BE2C (cell line): ENCODE measurements at regions not wholly inside any gene's neighbourhood (a gene's known extent, or its start where the extent isn't known, plus 50 kb on each side); places are given as distances from the start of the nearest gene placed in this dataset.

Experiments used
- DNase-seq: peaks from one replicate; pipeline ENCODE4 v3.0.0-alpha.2; 2020
- H3K27me3 ChIP-seq: fragments of 250-450 bp; sonication (Bioruptor Pico); 2 replicates; pipeline ENCODE4 v1.5.1; 2020; ENCODE audit warnings: mild to moderate bottlenecking
- H3K36me3 ChIP-seq: fragments of 250-450 bp; sonication (Bioruptor Pico); 2 replicates; pipeline ENCODE4 v1.5.1; 2020; ENCODE audit warnings: mild to moderate bottlenecking
- H3K4me1 ChIP-seq: fragments of 250-450 bp; sonication (Bioruptor Pico); 2 replicates; pipeline ENCODE4 v1.5.1; 2020
- H3K4me3 ChIP-seq: 2 replicates; pipeline ENCODE4 v1.5.1; 2011; ENCODE audit warnings: low read depth, low read length
- H3K9me3 ChIP-seq: fragments of 250-450 bp; sonication (Bioruptor Pico); 2 replicates; pipeline ENCODE4 v1.5.1; 2020
- TF ChIP-seq, protein P1 (sequence below): IDR thresholded peaks from 2 replicates; pipeline ENCODE4 v1.5.1; 2012; ENCODE audit warnings: mild to moderate bottlenecking, low read depth, low read length

GRCh38 chr5:84642324-84642723 lies 257.6 kb upstream of the EDIL3 start:
- DNase-seq: no peak
- Histone ChIP-seq H3K36me3 (no peaks in the 10 kb centered on the region), H3K27me3 (no peaks in the 10 kb centered on the region), H3K9me3 (no peaks in the 10 kb centered on the region), H3K4me1 (no peaks in the 10 kb centered on the region), H3K4me3 (no peak overlapping the region)
- TF ChIP-seq, protein P1, sequence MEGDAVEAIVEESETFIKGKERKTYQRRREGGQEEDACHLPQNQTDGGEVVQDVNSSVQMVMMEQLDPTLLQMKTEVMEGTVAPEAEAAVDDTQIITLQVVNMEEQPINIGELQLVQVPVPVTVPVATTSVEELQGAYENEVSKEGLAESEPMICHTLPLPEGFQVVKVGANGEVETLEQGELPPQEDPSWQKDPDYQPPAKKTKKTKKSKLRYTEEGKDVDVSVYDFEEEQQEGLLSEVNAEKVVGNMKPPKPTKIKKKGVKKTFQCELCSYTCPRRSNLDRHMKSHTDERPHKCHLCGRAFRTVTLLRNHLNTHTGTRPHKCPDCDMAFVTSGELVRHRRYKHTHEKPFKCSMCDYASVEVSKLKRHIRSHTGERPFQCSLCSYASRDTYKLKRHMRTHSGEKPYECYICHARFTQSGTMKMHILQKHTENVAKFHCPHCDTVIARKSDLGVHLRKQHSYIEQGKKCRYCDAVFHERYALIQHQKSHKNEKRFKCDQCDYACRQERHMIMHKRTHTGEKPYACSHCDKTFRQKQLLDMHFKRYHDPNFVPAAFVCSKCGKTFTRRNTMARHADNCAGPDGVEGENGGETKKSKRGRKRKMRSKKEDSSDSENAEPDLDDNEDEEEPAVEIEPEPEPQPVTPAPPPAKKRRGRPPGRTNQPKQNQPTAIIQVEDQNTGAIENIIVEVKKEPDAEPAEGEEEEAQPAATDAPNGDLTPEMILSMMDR: no peak

- Histone ChIP-seq H3K36me3 (no peaks in the 10 kb centered on the region), H3K4me3 (no peak overlapping the region), H3K27me3 (no peaks in the 10 kb centered on the region), H3K9me3 (no peaks in the 10 kb centered on the region), H3K4me1 (peaks cover 9% of the 10 kb centered on the region)
- no peak for DNase-seq
- TF ChIP-seq, protein P1: no peak
Observed at GRCh38 chr5:84637662-84638375, 253.1 kb upstream of the EDIL3 start.

DNA sequence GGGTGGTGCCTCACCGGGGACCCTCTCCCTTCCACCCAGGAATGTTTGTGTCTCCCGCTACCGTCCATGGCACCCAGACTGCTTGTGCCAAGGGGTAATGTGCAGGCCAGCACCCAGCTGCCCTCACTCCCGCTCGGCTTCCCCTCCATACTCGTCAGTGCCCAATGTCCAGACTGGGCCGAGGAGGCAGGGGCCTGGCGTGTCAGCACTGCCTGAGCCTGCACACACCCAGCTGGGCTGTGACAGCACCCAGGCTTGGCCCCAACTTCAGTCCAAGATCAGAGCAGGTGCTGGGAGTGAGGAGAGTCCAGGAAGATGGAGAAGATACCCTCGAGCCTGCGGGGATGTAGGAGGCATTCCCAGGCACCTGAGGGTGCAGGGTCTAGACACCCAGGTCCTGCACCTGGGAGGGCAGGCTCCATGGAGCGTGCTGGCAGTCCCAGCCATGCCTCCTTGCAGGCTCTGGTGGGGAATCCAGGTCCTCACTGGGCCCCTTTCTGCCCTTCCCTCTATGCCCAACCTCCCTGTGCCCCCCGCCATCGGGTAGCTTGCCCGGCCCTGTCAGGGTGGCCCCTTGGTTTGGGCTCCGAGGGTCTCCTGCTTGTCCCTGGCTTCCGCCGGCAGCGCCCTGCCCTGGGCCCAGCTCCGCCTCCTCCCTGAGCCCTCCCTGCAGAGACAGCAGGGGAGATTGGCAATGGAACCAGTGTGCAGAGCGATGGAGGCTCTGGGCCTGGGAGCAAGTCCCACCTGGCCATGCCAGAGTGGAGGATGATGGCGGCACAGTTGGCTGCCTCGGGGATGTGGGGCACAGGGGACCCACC lies 250.8 kb upstream of the EDIL3 start:
- TF ChIP-seq, protein P1: no peak
- no peak for DNase-seq
- H3K36me3 ChIP-seq: no peaks in the 10 kb centered on the region

GRCh38 chr5:84634256-84634655 lies 249.6 kb upstream of the EDIL3 start:
- DNase-seq: peak; percentile 44
- H3K4me3 ChIP-seq: no peak overlapping the region
- H3K27me3 ChIP-seq: no peaks in the 10 kb centered on the region
- H3K36me3 ChIP-seq: no peaks in the 10 kb centered on the region
- TF ChIP-seq, protein P1: no peak
- no peaks in the 10 kb centered on the region for H3K9me3 ChIP-seq
- H3K4me1 ChIP-seq: peaks cover 13% of the 10 kb centered on the region

More for the DNA sequence above, 250.8 kb upstream of the EDIL3 start:
- H3K27me3 ChIP-seq: no peaks in the 10 kb centered on the region
- H3K4me1 ChIP-seq: peaks cover 13% of the 10 kb centered on the region
- H3K9me3 ChIP-seq: no peaks in the 10 kb centered on the region
- H3K4me3 ChIP-seq: no peak overlapping the region

DNA sequence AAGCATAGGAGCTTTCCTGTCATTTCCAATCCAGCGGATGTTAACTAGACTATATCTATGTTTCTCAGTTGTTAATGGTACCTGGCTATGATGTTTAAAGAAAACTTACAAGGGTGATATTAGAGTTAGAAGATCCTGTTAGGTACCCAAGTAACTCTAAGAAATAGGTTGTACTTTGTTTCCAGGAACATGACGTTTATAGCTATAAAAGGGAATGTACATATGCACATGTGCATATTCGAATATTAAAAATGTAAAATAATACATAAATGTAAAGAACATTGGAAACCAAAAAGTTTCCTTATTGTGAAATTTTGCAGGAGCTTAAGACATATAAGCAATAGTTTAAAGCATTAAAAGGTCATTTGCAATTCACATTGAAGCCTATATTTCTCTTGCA lies 247.7 kb upstream of the EDIL3 start:
- TF ChIP-seq, protein P1: no peak
- DNase-seq: no peak
- Histone ChIP-seq H3K9me3 (no peaks in the 10 kb centered on the region), H3K4me1 (peaks cover 13% of the 10 kb centered on the region), H3K27me3 (no peaks in the 10 kb centered on the region), H3K36me3 (no peaks in the 10 kb centered on the region), H3K4me3 (no peak overlapping the region)

GRCh38 chr5:84628918-84629317 lies 244.2 kb upstream of the EDIL3 start:
- Histone ChIP-seq H3K4me3 (no peak overlapping the region), H3K27me3 (no peaks in the 10 kb centered on the region), H3K36me3 (no peaks in the 10 kb centered on the region), H3K4me1 (peaks cover 8% of the 10 kb centered on the region), H3K9me3 (no peaks in the 10 kb centered on the region)
- DNase-seq: no peak
- TF ChIP-seq, protein P1: no peak
